ENCODE measurements at regions not wholly inside any gene's neighbourhood (a gene's known extent, or its start where the extent isn't known, plus 50 kb on each side); places are given as distances from the start of the nearest gene placed in this dataset.

DNA sequence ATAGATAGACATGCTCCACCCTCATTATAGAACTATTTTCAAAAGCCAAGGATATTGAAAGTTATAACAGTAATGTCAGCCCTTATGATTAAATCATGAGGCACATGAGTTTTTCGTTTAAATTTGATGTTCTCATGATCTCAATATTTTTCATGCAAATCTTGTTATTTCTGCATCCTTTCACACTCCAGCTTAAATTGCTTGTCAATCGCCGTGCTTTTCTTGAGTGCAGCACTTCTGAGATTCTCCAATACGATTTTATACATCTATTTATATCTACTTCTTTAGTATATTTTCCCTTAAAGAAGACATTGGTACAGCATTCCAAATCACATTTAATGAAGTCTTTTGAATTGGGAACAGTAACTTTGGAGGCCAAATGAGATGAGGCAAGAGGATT, 171.2 kb upstream of the GBE1 start:
- TF ChIP-seq, protein P1, sequence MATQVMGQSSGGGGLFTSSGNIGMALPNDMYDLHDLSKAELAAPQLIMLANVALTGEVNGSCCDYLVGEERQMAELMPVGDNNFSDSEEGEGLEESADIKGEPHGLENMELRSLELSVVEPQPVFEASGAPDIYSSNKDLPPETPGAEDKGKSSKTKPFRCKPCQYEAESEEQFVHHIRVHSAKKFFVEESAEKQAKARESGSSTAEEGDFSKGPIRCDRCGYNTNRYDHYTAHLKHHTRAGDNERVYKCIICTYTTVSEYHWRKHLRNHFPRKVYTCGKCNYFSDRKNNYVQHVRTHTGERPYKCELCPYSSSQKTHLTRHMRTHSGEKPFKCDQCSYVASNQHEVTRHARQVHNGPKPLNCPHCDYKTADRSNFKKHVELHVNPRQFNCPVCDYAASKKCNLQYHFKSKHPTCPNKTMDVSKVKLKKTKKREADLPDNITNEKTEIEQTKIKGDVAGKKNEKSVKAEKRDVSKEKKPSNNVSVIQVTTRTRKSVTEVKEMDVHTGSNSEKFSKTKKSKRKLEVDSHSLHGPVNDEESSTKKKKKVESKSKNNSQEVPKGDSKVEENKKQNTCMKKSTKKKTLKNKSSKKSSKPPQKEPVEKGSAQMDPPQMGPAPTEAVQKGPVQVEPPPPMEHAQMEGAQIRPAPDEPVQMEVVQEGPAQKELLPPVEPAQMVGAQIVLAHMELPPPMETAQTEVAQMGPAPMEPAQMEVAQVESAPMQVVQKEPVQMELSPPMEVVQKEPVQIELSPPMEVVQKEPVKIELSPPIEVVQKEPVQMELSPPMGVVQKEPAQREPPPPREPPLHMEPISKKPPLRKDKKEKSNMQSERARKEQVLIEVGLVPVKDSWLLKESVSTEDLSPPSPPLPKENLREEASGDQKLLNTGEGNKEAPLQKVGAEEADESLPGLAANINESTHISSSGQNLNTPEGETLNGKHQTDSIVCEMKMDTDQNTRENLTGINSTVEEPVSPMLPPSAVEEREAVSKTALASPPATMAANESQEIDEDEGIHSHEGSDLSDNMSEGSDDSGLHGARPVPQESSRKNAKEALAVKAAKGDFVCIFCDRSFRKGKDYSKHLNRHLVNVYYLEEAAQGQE (IDR thresholded peaks at IDR 0.05; ENCODE audit: low read depth) = no peak
- TF ChIP-seq, protein P2, sequence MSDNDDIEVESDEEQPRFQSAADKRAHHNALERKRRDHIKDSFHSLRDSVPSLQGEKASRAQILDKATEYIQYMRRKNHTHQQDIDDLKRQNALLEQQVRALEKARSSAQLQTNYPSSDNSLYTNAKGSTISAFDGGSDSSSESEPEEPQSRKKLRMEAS (IDR thresholded peaks at IDR 0.05) = no peak
- no peak for TF ChIP-seq EP300 (IDR thresholded peaks at IDR 0.05; ENCODE audit: borderline replicate concordance)

DNA sequence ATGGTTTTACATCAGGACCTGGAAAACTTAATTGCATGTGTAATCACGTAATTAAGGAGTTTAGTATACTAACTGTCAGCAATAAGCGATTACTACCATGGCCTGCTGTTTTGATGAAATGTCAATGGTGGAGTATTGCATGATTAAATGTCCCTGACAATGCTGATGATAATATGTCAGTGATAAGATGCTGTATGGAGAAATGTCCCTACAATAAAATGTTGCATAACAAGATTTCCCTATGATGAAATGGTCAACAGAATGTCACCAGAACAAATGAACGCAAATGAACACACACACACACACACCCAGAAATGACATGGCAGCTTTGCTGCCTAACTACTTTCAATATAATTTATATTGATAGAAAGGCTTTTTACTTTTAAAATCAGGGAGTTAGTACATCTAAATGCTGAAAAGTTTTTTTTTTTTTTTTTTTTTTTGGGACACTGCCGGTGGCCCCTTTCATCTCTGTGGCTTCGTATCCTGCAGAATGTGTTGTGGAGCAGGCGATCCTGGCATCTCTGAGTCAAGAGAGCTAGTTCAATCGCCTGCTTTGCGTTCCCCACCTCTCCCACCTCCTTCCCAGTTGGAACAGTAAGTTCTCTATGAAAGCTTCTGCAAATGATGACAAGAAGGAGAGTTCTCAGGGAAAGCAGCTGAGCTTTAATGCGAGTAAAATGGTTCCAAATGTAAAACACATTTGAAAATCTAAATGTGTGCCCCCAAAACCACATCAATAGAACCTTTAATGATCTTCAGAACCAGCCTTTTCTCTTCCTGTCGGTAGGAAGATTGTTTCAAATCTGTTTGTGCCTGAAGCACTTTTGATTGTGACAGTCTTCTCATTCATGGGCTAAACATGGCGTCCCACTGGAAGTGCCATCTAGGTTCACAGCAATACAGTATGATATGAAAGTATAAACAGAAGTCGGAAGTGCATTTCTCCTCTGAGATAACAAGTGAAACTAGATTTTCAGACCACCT, 170.1 kb upstream of the GBE1 start:
- TF ChIP-seq, protein P3, sequence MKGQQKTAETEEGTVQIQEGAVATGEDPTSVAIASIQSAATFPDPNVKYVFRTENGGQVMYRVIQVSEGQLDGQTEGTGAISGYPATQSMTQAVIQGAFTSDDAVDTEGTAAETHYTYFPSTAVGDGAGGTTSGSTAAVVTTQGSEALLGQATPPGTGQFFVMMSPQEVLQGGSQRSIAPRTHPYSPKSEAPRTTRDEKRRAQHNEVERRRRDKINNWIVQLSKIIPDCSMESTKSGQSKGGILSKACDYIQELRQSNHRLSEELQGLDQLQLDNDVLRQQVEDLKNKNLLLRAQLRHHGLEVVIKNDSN (IDR thresholded peaks at IDR 0.05) = no peak
- TF ChIP-seq RAD21 (IDR thresholded peaks at IDR 0.05; ENCODE audit: low read depth) (no peak), EGR1 (IDR thresholded peaks at IDR 0.05) (no peak), TEAD4 (IDR thresholded peaks at IDR 0.05) (no peak), TAF1 (IDR thresholded peaks at IDR 0.05; ENCODE audit: low read depth) (no peak), CEBPB (IDR thresholded peaks at IDR 0.05) (no peak), FOXM1 (IDR thresholded peaks at IDR 0.05; ENCODE audit: borderline replicate concordance, low read depth) (no peak), EP300 (IDR thresholded peaks at IDR 0.05; ENCODE audit: borderline replicate concordance) (no peak), TCF12 (IDR thresholded peaks at IDR 0.05; ENCODE audit: low read depth) (no peak), ZBTB7A (IDR thresholded peaks at IDR 0.05; ENCODE audit: low read depth) (no peak), NFIC (IDR thresholded peaks at IDR 0.05) (no peak), YY1 (IDR thresholded peaks at IDR 0.05; ENCODE audit: low read depth) (no peak), CREB1 (IDR thresholded peaks at IDR 0.05; ENCODE audit: low read depth) (no peak)
- TF ChIP-seq, protein P1 (IDR thresholded peaks at IDR 0.05; ENCODE audit: low read depth) = no peak
- TF ChIP-seq, protein P2 (IDR thresholded peaks at IDR 0.05) = no peak

GRCh38 chr3:81929697-81930096, 168.3 kb upstream of the GBE1 start:
- TF ChIP-seq CEBPB (IDR thresholded peaks at IDR 0.05) = no peak
- TF ChIP-seq NFIC (IDR thresholded peaks at IDR 0.05) = peak; percentile 71

DNA sequence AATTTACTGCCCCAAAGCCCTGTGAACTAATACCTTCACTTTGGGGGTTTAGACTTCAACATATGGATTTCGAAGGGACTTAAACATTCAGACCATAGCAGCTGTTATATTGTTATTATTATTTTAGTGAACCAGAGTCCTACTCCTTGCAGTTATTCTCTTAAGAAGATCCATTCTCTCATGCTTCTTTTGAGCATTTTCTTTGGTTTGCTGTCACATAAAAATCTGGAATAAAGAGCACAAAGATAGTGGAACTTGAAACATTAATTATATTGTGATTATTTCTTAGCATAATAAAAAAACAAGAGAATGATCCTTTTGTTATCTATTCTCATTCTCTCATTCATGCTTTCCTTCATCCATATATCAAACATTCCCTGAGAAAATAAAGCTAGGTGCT, 166.4 kb upstream of the GBE1 start:
- TF ChIP-seq NFIC (IDR thresholded peaks at IDR 0.05) (no peak), ZBTB7A (IDR thresholded peaks at IDR 0.05; ENCODE audit: low read depth) (no peak), FOXM1 (IDR thresholded peaks at IDR 0.05; ENCODE audit: borderline replicate concordance, low read depth) (no peak), TEAD4 (IDR thresholded peaks at IDR 0.05) (no peak), TCF12 (IDR thresholded peaks at IDR 0.05; ENCODE audit: low read depth) (no peak), TAF1 (IDR thresholded peaks at IDR 0.05; ENCODE audit: low read depth) (no peak), YY1 (IDR thresholded peaks at IDR 0.05; ENCODE audit: low read depth) (no peak), EP300 (IDR thresholded peaks at IDR 0.05; ENCODE audit: borderline replicate concordance) (no peak), CEBPB (IDR thresholded peaks at IDR 0.05) (no peak), RAD21 (IDR thresholded peaks at IDR 0.05; ENCODE audit: low read depth) (no peak)
- TF ChIP-seq, protein P3 (IDR thresholded peaks at IDR 0.05) = no peak
- TF ChIP-seq, protein P1 (IDR thresholded peaks at IDR 0.05; ENCODE audit: low read depth) = no peak
- TF ChIP-seq, protein P2 (IDR thresholded peaks at IDR 0.05) = no peak
